ENCODE measurements at regions not wholly inside any gene's neighbourhood (a gene's known extent, or its start where the extent isn't known, plus 50 kb on each side); places are given as distances from the start of the nearest gene placed in this dataset.

- H3K27me3 ChIP-seq (ENCODE audit: insufficient read depth, low read depth, severe bottlenecking) = no peaks in the 10 kb centered on the region
- TF ChIP-seq CTCF (IDR thresholded peaks at IDR 0.05; ENCODE audit: low read depth, low read length) = peak; percentile 30; the same call in 1 of the 2 replicates
- no peak overlapping the region for H3K27ac ChIP-seq
- peak; percentile 29 for DNase-seq
- H3K36me3 ChIP-seq = no peaks in the 10 kb centered on the region
- no peaks in the 10 kb centered on the region for H3K9me3 ChIP-seq (ENCODE audit: severe bottlenecking)
- no peak overlapping the region for H3K4me3 ChIP-seq (ENCODE audit: low read depth, low read length)
These were observed 950.7 kb upstream of the PHF14 start for GRCh38 chr7:10022957-10023356.

GRCh38 chr7:10034843-10035556, 938.7 kb upstream of the PHF14 start:
- Histone ChIP-seq H3K36me3 (no peaks in the 10 kb centered on the region), H3K27me3 (ENCODE audit: insufficient read depth, low read depth, severe bottlenecking) (no peaks in the 10 kb centered on the region), H3K4me3 (ENCODE audit: low read depth, low read length) (no peak overlapping the region), H3K27ac (no peak overlapping the region), H3K9me3 (ENCODE audit: severe bottlenecking) (no peaks in the 10 kb centered on the region)
- TF ChIP-seq CTCF (IDR thresholded peaks at IDR 0.05; ENCODE audit: low read depth, low read length) = no peak
- DNase-seq = no peak

- Histone ChIP-seq H3K36me3 (no peaks in the 10 kb centered on the region), H3K27ac (no peak overlapping the region), H3K4me3 (ENCODE audit: low read depth, low read length) (no peak overlapping the region), H3K9me3 (ENCODE audit: severe bottlenecking) (no peaks in the 10 kb centered on the region), H3K27me3 (ENCODE audit: insufficient read depth, low read depth, severe bottlenecking) (no peaks in the 10 kb centered on the region)
- TF ChIP-seq CTCF (IDR thresholded peaks at IDR 0.05; ENCODE audit: low read depth, low read length) = no peak
- DNase-seq = no peak
These were observed 937.0 kb upstream of the PHF14 start for GRCh38 chr7:10036693-10037092.

GRCh38 chr7:10038351-10038750, 935.3 kb upstream of the PHF14 start:
- no peak for TF ChIP-seq CTCF (IDR thresholded peaks at IDR 0.05; ENCODE audit: low read depth, low read length)
- H3K36me3 ChIP-seq = no peaks in the 10 kb centered on the region
- no peaks in the 10 kb centered on the region for H3K9me3 ChIP-seq (ENCODE audit: severe bottlenecking)
- H3K27me3 ChIP-seq (ENCODE audit: insufficient read depth, low read depth, severe bottlenecking) = no peaks in the 10 kb centered on the region
- DNase-seq = no peak
- no peak overlapping the region for H3K27ac ChIP-seq
- no peak overlapping the region for H3K4me3 ChIP-seq (ENCODE audit: low read depth, low read length)

- no peak for TF ChIP-seq CTCF (IDR thresholded peaks at IDR 0.05; ENCODE audit: low read depth, low read length)
- DNase-seq = no peak
- Histone ChIP-seq H3K9me3 (ENCODE audit: severe bottlenecking) (no peaks in the 10 kb centered on the region), H3K36me3 (no peaks in the 10 kb centered on the region), H3K27ac (no peak overlapping the region), H3K27me3 (ENCODE audit: insufficient read depth, low read depth, severe bottlenecking) (no peaks in the 10 kb centered on the region), H3K4me3 (ENCODE audit: low read depth, low read length) (no peak overlapping the region)
These were observed 933.0 kb upstream of the PHF14 start for GRCh38 chr7:10040674-10041073.

- H3K36me3 ChIP-seq = no peaks in the 10 kb centered on the region
- DNase-seq = no peak
- H3K4me3 ChIP-seq (ENCODE audit: low read depth, low read length) = no peak overlapping the region
- no peaks in the 10 kb centered on the region for H3K27me3 ChIP-seq (ENCODE audit: insufficient read depth, low read depth, severe bottlenecking)
- H3K9me3 ChIP-seq (ENCODE audit: severe bottlenecking) = no peaks in the 10 kb centered on the region
- H3K27ac ChIP-seq = no peak overlapping the region
- no peak for TF ChIP-seq CTCF (IDR thresholded peaks at IDR 0.05; ENCODE audit: low read depth, low read length)
These were observed 902.8 kb upstream of the PHF14 start for GRCh38 chr7:10070899-10071298.
